Neuronal stem cell (in vitro differentiated cells): ENCODE measurements at regions not wholly inside any gene's neighbourhood (a gene's known extent, or its start where the extent isn't known, plus 50 kb on each side); places are given as distances from the start of the nearest gene placed in this dataset.
A peak's percentile ranks its signal among the peaks of the same experiment; 100 is the strongest.
"Not testable (repeated sequence)": the region's sequence is repeated elsewhere in the genome, so short reads cannot be mapped to it uniquely, and the experiment has no call there.

Experiments
- DNase-seq: peaks from one replicate; pipeline ENCODE4 v3.0.0-alpha.2; 2013; ENCODE audit warnings: low spot score
- H2AFZ ChIP-seq: one replicate; pipeline ENCODE4 v1.6.1; 2013; ENCODE audit warnings: mild to moderate bottlenecking, low read length, inconsistent platforms
- H2AK5ac ChIP-seq: 2 replicates; pipeline ENCODE4 v1.6.1; 2013; ENCODE audit warnings: low read depth, mild to moderate bottlenecking, inconsistent platforms, low read length, moderate library complexity, mixed read lengths
- H2BK120ac ChIP-seq: 2 replicates; pipeline ENCODE4 v1.6.1; 2013; ENCODE audit warnings: low read depth, mild to moderate bottlenecking, inconsistent platforms, low read length, moderate library complexity, mixed read lengths
- H2BK12ac ChIP-seq: one replicate; pipeline ENCODE4 v1.6.1; 2013; ENCODE audit warnings: low read length, inconsistent platforms
- H2BK15ac ChIP-seq: 2 replicates; pipeline ENCODE4 v1.6.1; 2013; ENCODE audit warnings: mild to moderate bottlenecking, low read length, inconsistent platforms, mixed read lengths
- H2BK5ac ChIP-seq: one replicate; pipeline ENCODE4 v1.6.1; 2013; ENCODE audit warnings: inconsistent platforms, mild to moderate bottlenecking, low read length, moderate library complexity
- H3K14ac ChIP-seq: one replicate; pipeline ENCODE4 v1.6.1; 2013; ENCODE audit warnings: low read length, inconsistent platforms
- H3K18ac ChIP-seq: 2 replicates; pipeline ENCODE4 v1.6.1; 2013; ENCODE audit warnings: low read length, inconsistent platforms
- H3K23ac ChIP-seq: 2 replicates; pipeline ENCODE4 v1.6.1; 2013; ENCODE audit warnings: low read depth, mild to moderate bottlenecking, mixed read lengths, low read length, inconsistent platforms; ENCODE audit not compliant: poor library complexity
- H3K27ac ChIP-seq: replicated peaks from 3 replicates; pipeline ENCODE4 v1.5.1; 2013; ENCODE audit warnings: low read length, inconsistent platforms
- H3K27me3 ChIP-seq, 3 experiments: 2 replicates each; pipeline ENCODE4 v1.6.1; 2013; ENCODE audit warnings: low read length in 3 of 3, mild to moderate bottlenecking in 2 of 3, inconsistent platforms in 1 of 3, low read depth in 1 of 3, mixed read lengths in 1 of 3, moderate library complexity in 1 of 3; ENCODE audit not compliant: control insufficient read depth in 3 of 3, insufficient read depth in 3 of 3
- H3K36me3 ChIP-seq, 2 donors: replicated peaks in 1 of 2; 2 replicates each; pipeline ENCODE4 v1.6.1; 2013; ENCODE audit warnings: low read length in 2 of 2; ENCODE audit not compliant: control insufficient read depth in 2 of 2, insufficient read depth in 2 of 2
- H3K4ac ChIP-seq: 2 replicates; pipeline ENCODE4 v1.6.1; 2013; ENCODE audit warnings: inconsistent platforms, mild to moderate bottlenecking, low read length, moderate library complexity
- H3K4me1 ChIP-seq, 2 donors: 1 replicate in 1 of 2; 2 replicates in 1 of 2; pipeline ENCODE4 v1.6.1; 2013; ENCODE audit warnings: low read length in 2 of 2, low read depth in 1 of 2; ENCODE audit not compliant: control insufficient read depth in 2 of 2, insufficient read depth in 1 of 2
- H3K4me2 ChIP-seq: one replicate; pipeline ENCODE4 v1.6.1; 2013; ENCODE audit warnings: mild to moderate bottlenecking, low read length, inconsistent platforms; ENCODE audit not compliant: insufficient read depth, poor library complexity, severe bottlenecking
- H3K4me3 ChIP-seq, 2 donors: 2 replicates each; pipeline ENCODE4 v1.5.1; 2013; ENCODE audit warnings: low read length in 2 of 2, mild to moderate bottlenecking in 2 of 2, inconsistent platforms in 1 of 2, moderate library complexity in 1 of 2
- H3K79me1 ChIP-seq: one replicate; pipeline ENCODE4 v1.6.1; 2013; ENCODE audit warnings: low read depth, mild to moderate bottlenecking, inconsistent platforms, low read length, moderate library complexity
- H3K9ac ChIP-seq: one replicate; pipeline ENCODE4 v1.6.1; 2013; ENCODE audit warnings: mild to moderate bottlenecking, low read depth, low read length, inconsistent platforms; ENCODE audit not compliant: poor library complexity
- H3K9me3 ChIP-seq, 2 donors: replicated peaks in 1 of 2; 2 replicates each; pipeline versions ENCODE3 to v1.6.1; 2013; ENCODE audit warnings: low read length in 2 of 2, mild to moderate bottlenecking in 2 of 2, inconsistent platforms in 1 of 2, low read depth in 1 of 2, mixed read lengths in 1 of 2, moderate library complexity in 1 of 2; ENCODE audit not compliant: control insufficient read depth in 2 of 2, insufficient read depth in 1 of 2
- H4K8ac ChIP-seq: one replicate; pipeline ENCODE4 v1.6.1; 2013; ENCODE audit warnings: low read depth, mild to moderate bottlenecking, inconsistent platforms, low read length, moderate library complexity
- H4K91ac ChIP-seq: one replicate; pipeline ENCODE4 v1.6.1; 2013; ENCODE audit warnings: low read length, low read depth, mild to moderate bottlenecking, inconsistent platforms; ENCODE audit not compliant: poor library complexity
- WGBS, 2 donors: extraction: QIAGEN DNeasy Blood & Tissue Kit; methylation state at CpG; one replicate each; pipeline ENCODE4 v1.1.7; 2013; ENCODE audit warnings: missing lambda C conversion rate in 2 of 2, mixed read lengths in 1 of 2; ENCODE audit not compliant: insufficient read length in 2 of 2, insufficient replicate concordance in 1 of 2; ENCODE audit errors: extremely low coverage in 2 of 2; 5-methylcytosine and 5-hydroxymethylcytosine counted together

GRCh38 chr12:93235881-93236280 is 141.8 kb upstream of the NUDT4 start:
- Histone ChIP-seq H2BK15ac (no peak overlapping the region), H2AFZ (no peak overlapping the region), H3K4me2 (no peak overlapping the region), H4K91ac (no peak overlapping the region), H3K4me1 (no peaks in the 10 kb centered on the region), H3K9me3 (peaks cover 2 to 5% of the 10 kb centered on the region in 2 donors), H3K27ac (no peak overlapping the region), H3K79me1 (no peaks in the 10 kb centered on the region), H4K8ac (no peak overlapping the region), H2AK5ac (no peak overlapping the region), H3K27me3 (no peaks in the 10 kb centered on the region), H2BK12ac (no peak overlapping the region), H3K4ac (no peak overlapping the region), H3K18ac (peak overlapping the region; percentile 24), H3K14ac (no peak overlapping the region), H3K4me3 (no peak overlapping the region), H3K36me3 (no peaks in the 10 kb centered on the region), H3K9ac (no peak overlapping the region), H3K23ac (no peak overlapping the region), H2BK5ac (no peak overlapping the region), H2BK120ac (no peak overlapping the region)
- no CpG with 5 or more reads among the region's 5 CpGs for WGBS, 2 donors
- DNase-seq: no peak

GRCh38 chr12:93237235-93237915 is 140.3 kb upstream of the NUDT4 start:
- H3K18ac ChIP-seq: no peak overlapping the region
- no peak overlapping the region for H3K4me2 ChIP-seq
- WGBS, 2 donors: no CpG with 5 or more reads among the region's 4 CpGs
- H3K9me3 ChIP-seq: peaks cover 2 to 5% of the 10 kb centered on the region in 2 donors
- no peak for DNase-seq
- no peaks in the 10 kb centered on the region for H3K27me3 ChIP-seq
- no peak overlapping the region for H3K23ac ChIP-seq
- no peak overlapping the region for H4K91ac ChIP-seq
- no peak overlapping the region for H2AFZ ChIP-seq
- no peak overlapping the region for H3K9ac ChIP-seq
- no peak overlapping the region for H2BK12ac ChIP-seq
- H3K36me3 ChIP-seq: no peaks in the 10 kb centered on the region
- H3K4me1 ChIP-seq: no peaks in the 10 kb centered on the region
- H3K79me1 ChIP-seq: no peaks in the 10 kb centered on the region
- no peak overlapping the region for H2BK120ac ChIP-seq
- no peak overlapping the region for H3K14ac ChIP-seq
- no peak overlapping the region for H3K4me3 ChIP-seq
- no peak overlapping the region for H2BK15ac ChIP-seq
- H3K27ac ChIP-seq: no peak overlapping the region
- H2AK5ac ChIP-seq: no peak overlapping the region
- no peak overlapping the region for H3K4ac ChIP-seq
- H2BK5ac ChIP-seq: no peak overlapping the region
- H4K8ac ChIP-seq: no peak overlapping the region

GRCh38 chr12:93238512-93239262 is 139.0 kb upstream of the NUDT4 start:
- H3K14ac ChIP-seq, H3K27ac ChIP-seq, H3K4me1 ChIP-seq, H2BK12ac ChIP-seq, H4K91ac ChIP-seq, DNase-seq, H4K8ac ChIP-seq, H3K9me3 ChIP-seq, H3K4me2 ChIP-seq, H2BK120ac ChIP-seq, H2BK15ac ChIP-seq, H3K9ac ChIP-seq, H3K79me1 ChIP-seq, H3K36me3 ChIP-seq, H3K23ac ChIP-seq, H3K4ac ChIP-seq, H3K27me3 ChIP-seq, H2AK5ac ChIP-seq, H2BK5ac ChIP-seq, H3K18ac ChIP-seq, H2AFZ ChIP-seq, H3K4me3 ChIP-seq: not testable (repeated sequence)
- no CpG with 5 or more reads among the region's 6 CpGs for WGBS, 2 donors

GRCh38 chr12:93239789-93240188 is 137.9 kb upstream of the NUDT4 start:
- H2AK5ac ChIP-seq, H2BK15ac ChIP-seq, H3K4me1 ChIP-seq, H3K4ac ChIP-seq, H3K9me3 ChIP-seq, H3K27me3 ChIP-seq, H3K23ac ChIP-seq, H2BK120ac ChIP-seq, H3K27ac ChIP-seq, H3K14ac ChIP-seq, H2BK12ac ChIP-seq, H3K36me3 ChIP-seq, H3K4me2 ChIP-seq, DNase-seq, H2BK5ac ChIP-seq, H4K91ac ChIP-seq, H4K8ac ChIP-seq, H3K9ac ChIP-seq, H3K79me1 ChIP-seq, H3K18ac ChIP-seq, H3K4me3 ChIP-seq, H2AFZ ChIP-seq: not testable (repeated sequence)
- no CpG with 5 or more reads among the region's 2 CpGs for whole genome bisulfite sequencing, 2 donors
